Hematopoietic multipotent progenitor cell treated with erythropoietin and hydrocortisone succinate and interleukin-3 and kit ligand, for 6 days (in vitro differentiated cells): ENCODE measurements at regions not wholly inside any gene's neighbourhood (a gene's known extent, or its start where the extent isn't known, plus 50 kb on each side); places are given as distances from the start of the nearest gene placed in this dataset.
"Not testable (repeated sequence)": the region's sequence is repeated elsewhere in the genome, so short reads cannot be mapped to it uniquely, and the experiment has no call there.

Source experiments
- DNase-seq: peaks from one replicate; pipeline ENCODE4 v3.0.0-alpha.2; 2015

DNA sequence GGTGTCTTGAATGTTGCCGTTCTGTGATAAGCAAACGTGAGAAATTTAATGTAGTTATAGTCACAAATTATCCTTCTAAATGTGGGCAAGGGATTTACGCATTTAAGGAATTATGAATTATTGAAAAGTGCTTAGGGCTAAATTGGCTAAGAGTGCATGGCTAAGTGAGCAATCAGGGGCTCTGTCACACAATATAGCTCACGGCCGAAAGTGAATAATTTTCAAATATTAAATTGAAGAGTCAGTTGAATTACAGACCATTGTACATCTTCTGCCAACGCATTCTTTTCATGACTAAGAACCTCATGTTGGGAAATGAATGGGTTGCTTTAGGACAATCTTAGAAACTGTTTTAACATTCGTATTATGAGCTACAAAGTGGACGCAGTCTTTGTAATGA, 1832.9 kb upstream of the LRRTM1 start:
- DNase-seq, result no peak

DNA sequence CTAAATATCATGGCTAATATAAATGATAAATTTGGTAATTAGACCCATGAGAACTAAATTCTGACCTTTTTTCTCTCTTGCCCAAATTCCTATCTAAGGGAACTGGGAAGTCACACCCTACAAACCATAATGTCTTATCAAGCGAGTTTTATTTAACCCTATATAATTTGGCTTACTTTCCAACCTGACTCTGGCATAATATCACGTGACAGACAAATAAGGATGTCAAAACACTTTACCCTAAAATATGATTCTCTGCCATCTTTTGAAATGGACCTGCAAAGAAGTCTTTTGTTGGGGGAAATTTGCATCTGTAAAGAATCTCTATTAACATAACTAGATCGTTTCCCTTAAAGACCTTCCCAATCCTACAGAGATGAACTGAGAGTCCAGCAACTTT, 1823.5 kb upstream of the LRRTM1 start:
- DNase-seq, result no peak

DNA sequence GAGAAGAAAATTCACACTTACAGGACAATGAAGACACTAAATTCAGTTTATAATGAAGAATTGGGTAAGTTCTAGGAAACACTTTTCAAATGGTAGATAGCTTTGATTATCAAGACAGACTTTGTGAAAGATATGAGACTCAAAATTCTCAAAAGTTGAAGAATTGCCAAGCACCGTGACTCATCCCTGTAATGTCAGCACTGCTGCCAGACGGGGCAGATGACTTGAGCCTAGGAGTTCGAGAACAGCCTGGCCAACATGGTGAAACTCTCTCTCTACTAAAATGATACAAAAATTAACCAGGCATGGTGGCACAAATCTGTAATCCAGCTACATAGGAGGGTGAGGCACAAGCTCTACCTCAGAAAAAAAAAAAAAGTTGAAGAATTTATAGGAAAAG, 1820.1 kb upstream of the LRRTM1 start:
- DNase-seq, result peak; percentile 2

DNA sequence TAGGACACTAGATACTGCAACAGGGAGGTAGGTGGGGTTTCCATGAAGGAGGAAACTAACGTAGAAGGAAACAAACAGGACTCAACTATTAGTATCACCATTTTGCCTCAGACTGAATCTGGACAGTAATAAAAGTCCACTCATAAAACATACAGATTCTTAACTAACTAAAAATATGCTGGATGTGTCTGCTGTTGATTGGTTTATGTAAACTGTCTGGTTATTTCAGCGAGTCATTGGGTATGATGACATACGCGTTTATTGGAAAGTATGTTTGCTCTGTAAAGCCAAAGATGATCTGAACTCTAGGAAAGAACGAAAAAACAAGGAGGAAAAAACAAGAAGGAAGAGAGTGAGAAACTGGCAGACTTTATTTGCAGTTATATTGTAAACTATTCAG, 1816.1 kb upstream of the LRRTM1 start:
- no peak for DNase-seq

DNA sequence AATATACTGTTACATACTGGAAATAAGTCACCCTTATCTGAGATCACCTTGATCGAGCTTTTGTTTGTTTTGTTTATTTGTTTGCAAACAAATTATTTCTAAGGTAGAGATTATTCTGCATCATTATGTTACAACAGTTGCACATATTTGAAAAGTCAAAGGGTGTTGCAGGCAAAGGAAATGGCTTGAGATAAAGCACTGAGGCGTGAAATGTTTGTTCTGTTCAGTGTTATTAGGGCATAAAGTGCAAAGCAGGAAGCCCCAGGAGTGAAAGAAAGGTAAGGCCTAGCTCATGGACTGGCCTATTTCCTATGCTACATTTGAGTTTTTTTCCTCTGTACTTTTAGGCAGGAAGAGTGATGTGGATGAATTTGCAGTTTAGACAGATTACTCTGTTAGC, 1815.6 kb upstream of the LRRTM1 start:
- DNase-seq, result no peak

DNA sequence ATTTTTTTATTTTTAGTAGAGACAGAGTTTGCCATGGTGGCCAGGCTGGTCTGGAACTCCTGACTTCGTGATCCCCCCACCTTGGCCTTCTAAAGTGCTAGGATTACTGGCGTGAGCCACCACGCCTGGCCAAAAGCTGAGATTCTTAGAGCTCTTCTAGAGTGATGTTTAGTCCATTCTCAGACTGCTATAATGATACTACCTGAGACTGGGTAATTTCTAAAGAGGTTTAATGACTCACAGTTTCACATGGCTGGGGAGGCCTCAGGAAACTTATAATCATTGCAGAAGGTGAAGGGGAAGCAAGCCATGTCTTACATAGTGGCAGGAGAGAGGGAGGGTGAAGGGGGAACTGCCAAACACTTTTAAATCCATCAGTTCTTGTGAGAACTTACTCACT, 1804.9 kb upstream of the LRRTM1 start:
- DNase-seq, result no peak

DNA sequence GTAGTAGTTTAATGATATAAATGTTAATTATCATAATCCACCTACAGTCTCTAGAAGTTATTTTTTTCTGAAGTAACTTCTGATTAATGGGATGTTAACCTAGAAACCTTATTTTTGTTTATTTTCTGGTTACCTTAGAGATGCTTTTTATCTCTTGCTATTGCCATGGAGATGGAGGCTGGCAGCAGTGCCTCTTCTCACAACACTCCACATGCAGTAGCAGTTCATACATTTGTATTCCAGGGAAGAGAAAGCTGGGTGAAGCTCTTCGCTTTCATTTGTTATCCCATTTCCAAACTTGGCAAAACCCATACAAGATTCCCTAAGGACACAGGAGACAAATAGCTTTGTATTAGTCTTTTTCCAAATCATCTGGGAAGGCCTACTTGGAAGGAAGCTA, 1794.1 kb upstream of the LRRTM1 start:
- DNase-seq, result no peak

DNA sequence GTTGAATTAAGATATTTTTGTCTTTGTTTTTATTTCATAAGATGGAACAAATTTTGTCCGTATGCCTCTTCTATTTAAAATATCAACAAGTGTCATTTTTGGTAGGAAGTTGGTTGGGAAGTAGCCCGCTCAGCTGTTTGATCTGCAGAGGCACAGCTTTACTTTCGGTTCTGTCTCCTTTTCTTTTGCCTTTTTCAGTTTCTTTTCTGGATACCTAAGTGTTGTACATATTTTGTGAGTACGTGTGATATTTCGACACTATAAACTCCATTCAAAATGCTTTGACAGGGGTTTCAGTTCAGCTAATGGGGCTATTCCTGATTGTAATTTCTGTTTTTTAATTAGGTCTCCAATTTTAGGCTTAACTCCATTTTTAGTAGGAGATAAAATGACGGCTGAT, 1785.0 kb upstream of the LRRTM1 start:
- no peak for DNase-seq

DNA sequence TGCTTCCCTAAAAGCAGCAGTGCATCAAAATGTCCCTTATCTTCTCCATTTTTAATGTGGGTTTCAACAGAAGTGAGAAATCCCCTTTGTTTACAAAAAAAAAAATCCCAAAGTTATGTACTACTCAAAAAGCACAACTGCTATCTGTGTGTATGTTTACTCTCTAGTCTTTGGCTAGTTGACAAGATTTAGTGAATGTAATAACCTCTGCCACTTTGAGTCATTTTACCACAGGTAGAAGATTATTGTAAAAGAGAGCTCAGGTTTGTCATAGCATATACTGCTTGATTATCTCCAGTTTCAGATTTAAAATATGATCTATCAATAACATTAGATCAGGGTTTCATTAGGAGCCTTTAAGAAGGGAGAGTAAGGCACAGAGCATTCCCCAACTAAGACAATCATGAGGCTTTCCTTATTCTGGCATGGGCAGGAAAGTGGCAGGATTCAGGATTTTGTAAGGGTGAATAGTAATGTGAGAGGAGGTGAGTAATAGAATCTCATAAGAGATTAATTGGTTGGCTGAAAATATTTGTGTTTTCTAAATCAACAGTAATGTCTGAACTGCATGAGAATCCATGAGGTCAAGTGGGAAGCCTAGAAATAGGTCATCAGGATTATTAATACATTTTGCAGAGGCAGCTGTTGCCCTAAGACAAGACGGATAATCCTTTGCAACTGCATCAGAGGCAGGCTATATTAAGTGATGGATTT, 1780.3 kb upstream of the LRRTM1 start:
- no peak for DNase-seq

DNA sequence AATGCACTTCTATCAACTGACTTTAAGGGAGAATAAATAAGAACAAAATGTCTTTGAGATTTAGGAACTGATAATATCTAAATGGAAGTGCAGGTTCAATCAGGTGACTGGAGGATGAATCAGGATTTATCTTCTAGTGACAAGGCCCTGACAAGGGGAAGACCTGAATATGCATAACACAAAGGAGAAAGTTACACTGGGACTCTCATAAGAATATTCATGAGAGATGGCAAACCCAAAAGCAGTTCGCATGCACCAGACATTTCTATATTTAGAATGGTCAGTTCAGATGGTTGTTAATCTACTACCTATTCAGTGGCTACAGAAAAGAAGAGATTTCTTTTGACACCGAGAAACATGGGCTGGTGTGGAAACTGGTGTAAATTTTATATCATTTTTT, 1771.3 kb upstream of the LRRTM1 start:
- no peak for DNase-seq

DNA sequence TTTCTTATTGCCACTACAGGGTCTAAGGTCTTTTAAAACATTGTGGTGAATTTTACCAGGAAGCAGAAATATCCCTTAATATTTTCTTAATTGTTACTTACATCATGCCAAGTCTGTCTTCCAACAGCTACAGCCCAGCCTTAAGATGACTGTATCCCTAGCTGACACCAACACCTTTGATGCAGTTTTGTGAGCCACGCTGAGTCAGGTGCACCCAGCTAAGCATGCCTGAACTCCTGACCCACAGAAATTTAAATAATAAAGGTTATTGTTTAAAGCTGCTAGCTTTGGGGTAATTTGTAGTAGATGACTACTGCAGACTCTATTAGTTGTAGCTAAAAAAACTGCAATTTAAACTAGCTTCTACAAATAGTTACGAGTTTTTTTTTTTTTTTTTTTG, 1757.9 kb upstream of the LRRTM1 start:
- no peak for DNase-seq

DNA sequence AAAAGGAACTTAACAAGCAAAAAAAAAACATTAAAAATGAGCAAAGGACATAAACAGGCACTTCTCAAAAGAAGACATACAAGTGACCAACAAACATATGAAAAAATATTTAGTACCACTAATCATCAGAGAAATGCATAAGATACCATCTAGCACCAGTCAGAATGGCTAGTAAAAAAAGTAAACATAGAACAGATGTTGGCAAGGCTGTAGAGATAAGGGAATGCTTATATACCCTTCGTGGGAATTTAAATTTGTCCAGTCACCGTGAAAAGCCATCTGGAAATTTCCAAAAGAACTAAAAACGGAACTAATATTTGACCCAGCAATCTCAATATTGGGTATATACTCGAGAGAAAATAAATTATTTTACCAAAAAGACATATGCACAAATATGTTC, 1751.3 kb upstream of the LRRTM1 start:
- DNase-seq, result peak; percentile 2

DNA sequence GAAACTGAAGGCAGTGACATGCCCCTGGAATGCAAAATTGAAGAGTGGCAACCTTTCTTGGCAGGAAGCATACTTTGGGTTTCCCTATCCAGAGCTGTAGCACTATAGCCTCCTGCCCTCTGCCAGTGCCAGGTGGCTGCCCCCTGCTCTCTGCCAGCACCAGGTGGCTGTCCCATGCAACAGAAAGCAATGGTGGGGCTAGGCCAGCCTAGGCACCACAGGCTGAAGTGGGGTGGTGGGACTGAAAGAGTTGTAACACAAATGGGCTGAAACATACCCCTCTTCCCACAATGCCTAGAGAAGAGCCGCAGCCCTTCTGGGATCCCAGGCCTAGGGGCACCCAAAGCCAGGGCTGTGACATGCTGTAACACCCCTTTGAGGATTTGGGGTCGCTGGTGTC, 1739.3 kb upstream of the LRRTM1 start:
- no peak for DNase-seq

DNA sequence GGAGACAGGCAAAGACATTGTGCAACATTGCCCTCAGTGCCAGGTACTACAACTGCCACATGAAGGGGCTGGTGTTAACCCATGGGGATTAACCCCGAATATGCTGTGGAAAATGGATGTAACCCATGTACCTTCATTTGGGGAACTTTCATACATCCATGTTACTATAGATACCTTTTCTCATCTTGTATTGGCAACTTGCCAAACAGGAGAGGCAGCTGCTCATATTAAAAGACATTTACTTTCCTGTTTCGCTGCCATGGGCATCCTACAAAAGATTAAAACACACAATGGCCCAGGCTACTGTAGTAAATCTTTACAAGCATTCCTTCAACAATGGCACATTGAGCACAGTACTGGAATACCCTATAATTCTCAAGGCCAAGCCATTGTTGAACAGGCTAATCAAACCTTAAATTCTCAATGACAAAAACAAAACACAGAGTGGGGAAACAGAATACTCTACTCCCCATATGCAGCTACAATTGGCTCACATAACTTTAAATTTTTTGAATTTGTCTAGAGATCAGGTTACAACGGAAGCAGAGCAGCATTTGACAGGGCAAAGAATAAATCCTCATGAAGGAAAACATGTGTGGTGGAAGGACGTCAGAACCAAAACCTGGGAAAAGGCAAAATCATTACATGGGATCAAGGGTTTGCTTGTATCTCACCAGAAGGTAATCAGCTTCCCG, 1723.5 kb upstream of the LRRTM1 start:
- no peak for DNase-seq

DNA sequence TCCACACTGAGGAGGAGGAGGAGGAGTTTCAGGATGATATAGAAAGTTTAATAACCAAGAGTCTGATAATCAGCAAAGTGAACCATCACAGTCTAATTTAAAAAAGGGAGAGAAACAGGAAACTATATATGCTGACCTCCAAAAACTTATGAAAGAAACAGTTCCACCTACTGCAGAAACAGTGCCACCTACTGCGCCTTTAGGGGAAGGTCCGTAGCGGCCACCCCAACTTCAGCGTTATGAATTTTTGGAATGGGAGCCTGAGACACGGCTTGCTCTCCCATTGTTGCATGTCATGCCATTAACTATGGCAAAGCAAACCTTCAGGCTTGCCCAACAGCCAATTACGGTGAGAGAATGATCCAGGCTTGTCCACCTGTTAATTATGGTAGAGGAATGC, 1719.2 kb upstream of the LRRTM1 start:
- DNase-seq, result peak; percentile 2

DNA sequence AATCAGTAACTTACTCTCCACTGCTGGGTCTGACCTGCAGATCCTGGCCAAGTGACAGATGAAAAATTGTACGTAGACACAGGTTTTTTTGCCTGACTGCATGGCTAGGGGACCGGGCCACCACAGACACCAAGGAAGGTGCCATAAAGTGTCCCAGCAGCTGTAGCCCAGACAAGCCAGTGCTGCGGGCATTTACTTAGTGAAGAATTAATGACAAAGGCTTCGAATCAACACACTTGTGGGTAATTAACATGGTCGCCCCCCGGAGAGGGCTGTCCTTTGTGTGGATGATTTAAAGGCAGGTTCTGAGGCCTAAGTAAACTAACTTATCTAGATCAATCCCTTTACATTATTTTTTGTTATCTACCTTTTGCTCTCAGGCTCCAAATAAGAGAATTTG, 1709.1 kb upstream of the LRRTM1 start:
- no peak for DNase-seq

DNA sequence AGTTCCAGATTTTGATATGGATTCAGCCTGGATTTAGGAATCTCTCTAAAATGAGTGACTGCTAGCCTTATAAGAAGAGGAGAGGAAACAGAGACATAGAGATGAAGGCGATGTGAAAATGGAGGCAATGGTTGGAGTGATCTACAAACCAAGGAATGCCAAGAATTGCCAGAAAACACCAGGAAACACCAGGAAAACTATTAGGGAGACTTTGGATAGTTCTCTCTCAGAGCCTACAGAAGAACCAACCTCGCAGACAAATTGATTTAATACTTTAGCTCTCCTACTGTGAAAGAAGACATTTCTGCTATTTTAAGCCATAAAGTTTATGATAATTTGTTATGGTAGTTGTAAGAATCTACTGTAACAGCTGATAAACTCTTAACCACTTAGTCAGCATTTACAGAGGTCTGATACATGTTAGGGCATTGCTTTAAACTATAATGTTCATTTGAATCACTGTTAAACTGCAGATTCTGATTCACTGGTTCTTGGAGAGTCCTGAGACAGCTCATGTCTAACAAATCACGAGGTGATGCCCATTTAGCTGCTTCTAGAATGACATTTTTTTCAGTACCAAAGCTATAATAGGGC, 1702.6 kb upstream of the LRRTM1 start:
- no peak for DNase-seq

DNA sequence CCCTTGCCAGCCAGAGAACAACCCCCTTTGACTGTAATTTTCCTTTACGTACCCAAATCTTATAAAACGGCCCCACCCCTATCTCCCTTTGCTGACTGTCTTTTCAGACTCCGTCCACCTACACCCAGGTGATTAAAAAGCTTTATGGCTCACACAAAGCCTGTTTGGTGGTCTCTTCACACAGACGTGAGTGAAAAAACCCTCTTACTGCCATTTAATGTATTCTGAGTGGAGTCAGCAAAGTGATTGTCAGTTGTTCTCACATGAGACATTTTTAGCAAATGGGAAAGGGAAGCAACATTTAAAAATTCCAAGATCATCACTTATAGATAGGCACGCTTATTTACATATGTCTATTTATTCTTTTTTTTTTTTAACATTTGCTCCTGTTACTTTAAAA, 1701.3 kb upstream of the LRRTM1 start:
- not testable (repeated sequence) for DNase-seq

DNA sequence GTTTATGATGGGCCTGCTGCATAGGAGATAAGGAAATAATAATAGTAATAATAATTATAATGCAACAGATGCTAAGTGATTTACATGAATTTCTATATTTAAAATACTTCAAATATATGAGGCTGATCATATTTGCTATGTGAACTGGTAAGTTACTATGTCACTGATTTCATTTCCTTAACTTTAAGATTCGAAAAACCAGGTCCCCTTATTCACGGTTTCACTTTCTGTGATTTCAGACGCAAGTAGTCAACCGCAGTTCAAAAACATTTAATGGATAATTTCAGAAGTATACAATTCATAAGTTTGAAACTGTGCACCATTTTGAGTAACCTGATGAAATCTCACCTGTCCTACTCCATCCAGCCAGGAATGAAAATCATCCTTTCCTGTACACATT, 1697.1 kb upstream of the LRRTM1 start:
- DNase-seq, result no peak

DNA sequence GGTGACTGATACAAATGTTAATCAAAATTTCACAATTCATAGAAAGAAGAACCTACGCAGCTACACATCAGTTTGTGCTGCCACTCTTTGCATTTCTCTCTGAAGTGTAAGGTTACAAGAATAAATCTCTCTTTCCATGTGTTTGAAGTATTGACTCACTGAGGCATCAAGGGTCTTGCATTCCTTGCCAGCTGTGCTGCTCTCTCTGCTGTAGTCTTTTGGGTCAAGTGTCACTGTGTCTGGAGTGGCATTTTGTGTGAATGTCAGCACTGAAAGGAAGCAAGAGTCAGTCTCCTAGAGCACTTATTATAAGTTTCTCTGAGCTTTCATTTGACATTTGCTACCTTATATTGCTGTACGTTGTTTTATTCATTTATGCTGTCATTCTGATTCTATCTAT, 1696.1 kb upstream of the LRRTM1 start:
- DNase-seq, result no peak

DNA sequence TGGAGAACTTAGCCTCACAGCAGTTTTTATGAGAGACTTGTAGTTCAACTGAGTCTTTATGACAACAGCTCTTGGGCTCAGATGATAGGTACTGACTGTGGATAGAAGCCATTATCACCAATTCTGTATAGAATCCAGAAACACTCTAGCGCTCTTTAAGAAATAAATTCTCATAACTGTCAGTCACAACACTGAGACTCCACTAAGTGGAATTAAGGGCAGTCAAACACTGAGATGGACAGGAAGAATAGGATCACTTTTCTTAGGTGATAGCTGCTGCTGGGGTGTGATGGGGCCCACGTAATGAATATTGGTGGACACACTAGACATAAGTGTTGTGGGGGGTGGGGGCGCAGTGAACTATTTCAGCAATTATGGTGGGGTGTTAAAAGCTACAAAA, 1691.8 kb upstream of the LRRTM1 start:
- no peak for DNase-seq

DNA sequence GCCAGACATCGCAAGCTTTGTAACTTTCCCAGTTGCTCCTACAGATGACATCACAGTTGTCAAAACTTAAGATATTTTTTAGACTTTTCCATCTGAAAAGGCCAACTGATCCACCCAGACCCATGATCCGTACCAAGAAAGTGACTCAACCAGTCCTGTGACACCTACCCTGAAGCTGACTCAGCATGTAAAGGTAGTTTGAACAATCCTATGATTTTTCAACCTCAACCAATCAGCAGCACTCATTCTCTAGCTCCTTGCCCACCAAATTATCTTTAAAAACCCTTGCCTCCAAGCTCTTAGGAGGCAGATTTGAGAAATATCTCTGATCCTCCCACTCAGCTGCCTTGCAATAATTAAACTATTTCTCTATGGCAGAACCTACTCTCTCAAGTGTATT, 1686.7 kb upstream of the LRRTM1 start:
- no peak for DNase-seq

DNA sequence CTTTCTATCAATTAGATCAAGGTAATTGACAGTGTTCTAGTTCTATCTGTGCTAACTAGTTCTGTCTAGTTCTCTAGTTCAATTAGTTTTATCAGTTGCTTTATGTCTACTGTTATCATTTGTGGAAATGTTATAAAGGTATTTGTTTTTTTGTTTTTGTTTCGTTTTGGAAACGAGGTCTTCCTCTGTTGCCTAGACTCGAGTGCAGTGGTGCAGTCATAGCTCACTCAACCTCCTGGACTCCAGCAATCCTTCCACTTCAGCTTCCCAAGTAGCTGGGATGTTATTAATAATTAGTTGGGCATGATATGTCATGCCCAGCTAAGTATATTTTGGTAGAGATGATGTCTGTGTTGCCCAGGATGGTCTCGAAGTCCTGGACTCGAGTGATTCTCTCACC, 1682.8 kb upstream of the LRRTM1 start:
- DNase-seq, result no peak

DNA sequence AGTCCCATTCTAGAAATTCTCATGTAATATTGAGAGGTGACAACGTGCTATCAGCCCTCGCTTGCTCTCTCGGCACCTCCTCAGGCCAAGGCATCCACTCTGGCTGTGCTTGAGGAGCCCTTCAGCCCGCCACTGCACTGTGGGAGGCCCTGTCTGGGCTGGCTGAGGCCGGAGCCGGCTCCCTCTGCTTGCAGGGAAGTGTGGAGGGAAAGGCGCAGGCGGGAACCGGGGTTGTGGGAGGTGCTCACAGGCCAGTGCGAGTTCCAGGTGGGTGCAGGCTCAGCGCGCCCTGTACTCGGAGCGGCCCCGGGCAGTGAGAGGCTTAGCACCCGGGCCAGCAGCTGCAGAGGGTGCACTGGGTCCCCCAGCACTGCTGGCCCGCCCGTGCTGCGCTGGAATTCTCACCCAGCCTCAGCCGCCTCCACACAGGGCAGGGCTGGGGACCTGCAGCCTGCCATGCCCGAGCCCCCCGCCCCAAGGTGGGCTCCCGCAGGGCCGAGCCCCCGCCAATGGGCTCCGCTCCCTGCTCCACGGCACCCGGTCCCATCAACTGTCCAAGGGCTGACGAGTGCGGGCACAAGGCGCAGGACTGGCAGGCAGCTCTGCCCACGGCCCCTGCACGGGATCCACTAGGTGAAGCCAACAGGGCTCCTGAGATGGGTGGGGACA, 1680.6 kb upstream of the LRRTM1 start:
- DNase-seq, result no peak
